HG02885 (cell line): ENCODE measurements at regions not wholly inside any gene's neighbourhood (a gene's known extent, or its start where the extent isn't known, plus 50 kb on each side); places are given as distances from the start of the nearest gene placed in this dataset.

ENCODE experiments used
- ATAC-seq: cut with Tn5 transposase; IDR thresholded peaks from one replicate; pipeline ENCODE4 v1.9.1; 2021; ENCODE audit warnings: mild to moderate bottlenecking; ENCODE audit not compliant: unreplicated experiment, poor library complexity

DNA sequence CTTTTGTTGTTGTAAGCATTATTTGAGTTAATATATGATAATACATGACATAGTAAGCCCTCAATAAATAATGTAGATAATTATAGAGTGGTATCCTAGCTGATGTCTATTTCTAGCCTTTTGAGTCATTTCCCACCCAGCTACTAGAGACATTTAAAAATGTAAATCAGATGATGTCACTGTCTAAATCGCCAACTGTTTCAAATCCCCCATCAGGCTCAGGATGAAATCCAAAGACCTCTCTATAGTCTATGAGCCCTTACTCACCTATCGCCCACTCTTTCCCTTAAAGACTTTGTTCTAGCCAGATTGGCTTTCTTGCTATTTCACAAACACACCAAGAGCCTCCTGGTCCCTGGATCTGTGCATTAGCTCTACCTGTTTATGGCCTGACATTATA is 135.4 kb upstream of the PLET1 start:
- ATAC-seq: no peak

DNA sequence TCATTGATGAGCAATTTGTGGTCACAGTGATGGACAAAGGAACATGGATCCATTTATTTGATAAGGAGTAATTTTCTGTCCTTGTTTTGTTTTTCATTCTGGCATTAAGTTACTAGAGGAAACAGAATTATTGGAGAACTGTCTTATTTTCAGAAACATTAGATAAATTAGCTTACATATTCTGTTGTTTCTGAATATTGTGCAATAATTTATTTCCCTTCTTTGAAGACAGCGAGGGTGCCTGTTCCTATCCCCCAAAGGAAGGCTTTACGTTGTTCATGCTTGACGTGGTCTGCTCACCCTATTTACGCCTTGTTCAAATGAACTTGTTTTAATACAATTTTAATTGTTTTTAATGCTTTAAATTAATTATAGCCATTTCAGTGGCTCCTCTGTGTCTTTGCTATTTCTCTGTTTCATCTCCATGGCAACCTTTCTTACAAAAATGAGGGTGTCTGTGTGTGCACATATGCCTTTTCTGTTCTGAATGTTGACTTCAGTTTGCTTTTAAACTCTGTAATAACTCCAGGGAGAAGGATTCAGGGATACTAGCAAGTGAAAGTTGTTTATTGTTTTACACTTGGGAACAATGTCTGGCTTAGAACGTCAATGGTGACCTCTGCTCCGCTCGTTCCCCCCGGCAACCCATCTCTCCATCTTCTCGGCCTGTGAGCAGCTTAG is 138.3 kb upstream of the PLET1 start:
- ATAC-seq: no peak

DNA sequence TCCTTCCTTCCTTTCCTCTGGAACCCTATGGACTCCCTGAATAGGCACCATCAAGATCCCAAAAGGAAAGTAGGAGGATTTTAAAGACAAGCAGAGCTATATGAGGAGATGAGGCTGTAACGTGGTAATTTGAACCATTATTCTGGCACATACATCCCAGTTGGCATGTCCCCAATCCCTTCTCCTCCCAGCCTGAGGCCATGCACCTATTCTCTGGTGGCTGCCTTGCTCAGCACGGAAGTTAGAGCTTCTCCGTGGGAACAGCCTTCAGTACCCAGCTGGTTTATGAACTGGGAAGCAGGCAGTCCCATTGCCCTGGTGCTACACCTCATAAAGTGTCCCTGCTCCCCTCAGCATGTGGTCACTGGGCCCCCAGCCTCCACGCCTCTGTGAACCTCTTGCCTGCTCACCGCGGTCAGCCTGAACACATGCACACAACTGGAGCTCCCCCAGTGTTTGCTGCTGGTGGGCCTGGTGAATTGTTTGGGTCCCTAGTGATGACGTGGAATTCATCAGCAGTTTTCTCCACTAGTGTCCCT is 139.9 kb upstream of the PLET1 start:
- ATAC-seq: no peak

DNA sequence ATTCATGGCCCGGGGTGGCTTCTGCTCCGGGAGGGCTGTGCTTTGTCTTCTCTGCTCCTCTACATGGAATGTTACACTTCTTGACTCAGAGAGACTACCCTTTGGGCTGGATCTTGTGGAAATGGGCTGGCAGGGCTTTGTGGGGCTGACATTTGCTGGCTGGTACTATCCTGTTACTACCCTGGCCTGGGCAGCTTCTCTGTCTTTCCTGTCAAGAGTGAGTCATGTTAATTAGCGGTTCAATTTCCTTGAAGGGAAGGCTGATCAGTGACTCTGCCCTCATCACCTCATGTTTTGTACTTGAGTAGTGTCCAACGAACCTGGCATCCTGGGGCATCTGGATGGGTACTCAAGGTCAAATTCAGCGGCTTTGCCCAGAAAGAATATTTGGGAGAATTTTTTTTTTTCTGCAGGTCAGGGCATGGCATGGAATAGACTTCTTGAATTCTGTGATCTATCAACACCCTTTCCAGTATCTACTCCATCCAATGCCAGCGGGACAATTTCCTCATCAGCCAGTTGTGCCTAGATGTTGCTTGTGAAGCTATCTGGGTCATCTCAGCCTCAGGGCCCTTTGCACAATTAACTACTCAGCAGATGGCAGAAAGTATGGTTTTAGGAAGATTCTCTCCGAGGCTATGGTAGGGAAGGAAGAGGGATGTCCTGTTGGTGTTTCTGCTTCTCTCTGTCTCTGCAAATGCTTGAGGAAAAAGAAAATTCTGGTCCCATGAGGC is 140.5 kb upstream of the PLET1 start:
- ATAC-seq: no peak

DNA sequence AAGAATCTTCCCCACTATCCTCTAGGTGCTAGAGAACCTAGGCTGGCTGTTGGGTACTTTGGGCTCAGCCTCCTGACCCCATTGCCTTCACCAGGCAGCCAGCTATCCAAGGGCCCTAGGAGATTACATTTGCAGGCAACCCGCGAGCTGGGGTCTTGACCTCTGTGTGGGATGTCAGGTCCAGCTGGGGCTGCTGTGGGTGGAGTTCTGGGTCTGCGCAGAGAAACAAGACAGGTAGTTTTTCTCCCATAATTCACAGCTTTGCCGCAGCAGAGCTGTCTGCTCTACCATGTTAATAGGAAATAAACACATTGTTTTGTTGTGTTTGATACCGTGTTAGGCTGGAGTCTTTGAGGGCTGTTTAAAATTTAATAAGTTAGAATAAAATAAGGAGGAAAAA is 142.8 kb upstream of the PLET1 start:
- no peak for ATAC-seq

DNA sequence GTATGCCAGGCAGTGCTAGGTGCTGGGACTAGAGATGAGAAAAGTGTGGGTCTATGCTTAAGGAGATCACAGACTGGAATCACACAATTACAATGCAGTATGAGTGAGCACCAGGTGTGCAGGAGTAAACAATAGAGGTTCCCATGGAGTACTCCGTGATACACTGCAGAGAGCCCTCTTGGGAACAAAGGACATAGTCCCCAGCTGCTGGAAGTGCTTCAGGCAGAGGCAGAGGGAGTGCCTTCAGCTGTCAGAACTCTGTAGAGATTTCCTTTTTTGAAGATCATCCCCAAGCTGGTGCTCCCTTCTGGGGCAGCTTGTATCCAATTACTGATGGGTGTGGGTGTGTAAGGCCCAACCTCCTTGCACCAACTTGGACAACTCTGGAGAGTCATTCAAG is 143.5 kb upstream of the PLET1 start:
- no peak for ATAC-seq

DNA sequence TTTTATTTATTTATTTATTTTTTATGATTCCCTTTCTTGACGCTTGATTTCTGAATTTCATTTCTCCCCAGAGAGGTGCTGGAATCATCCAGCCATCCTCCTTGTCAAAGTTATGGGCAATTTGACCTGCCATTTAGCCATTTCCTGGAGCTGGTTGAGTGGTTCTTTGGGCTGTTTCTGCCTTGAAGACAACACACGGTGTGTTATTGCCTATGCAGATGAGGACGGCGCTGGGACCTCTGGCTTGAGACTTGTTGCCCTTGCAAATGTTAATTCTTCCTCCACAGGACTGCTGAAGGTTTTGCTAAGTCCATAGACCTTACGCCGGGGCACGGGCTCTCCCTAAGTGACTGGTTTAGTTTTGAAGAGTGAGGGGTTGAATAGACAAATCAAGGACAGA is 147.9 kb upstream of the PLET1 start:
- ATAC-seq: no peak

DNA sequence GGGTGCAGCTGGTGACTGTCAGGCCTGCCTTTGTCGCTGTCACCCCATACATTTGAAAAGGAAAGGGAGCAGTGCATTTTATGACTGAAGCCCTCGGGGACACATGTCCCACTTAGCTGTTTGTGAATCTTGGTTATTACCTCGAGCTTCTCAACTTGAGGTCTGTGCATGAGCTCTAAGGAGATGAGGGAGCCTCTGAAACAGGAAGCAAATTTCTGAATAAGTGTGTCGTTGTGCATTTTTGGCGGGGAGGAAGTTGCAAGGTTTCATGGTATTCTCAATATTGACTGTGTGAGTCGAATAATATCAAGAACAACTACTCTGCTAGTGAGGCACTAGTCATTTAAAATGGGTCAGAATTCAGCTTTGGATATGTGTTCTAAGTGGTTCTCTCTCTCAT is 149.7 kb upstream of the PLET1 start:
- no peak for ATAC-seq

DNA sequence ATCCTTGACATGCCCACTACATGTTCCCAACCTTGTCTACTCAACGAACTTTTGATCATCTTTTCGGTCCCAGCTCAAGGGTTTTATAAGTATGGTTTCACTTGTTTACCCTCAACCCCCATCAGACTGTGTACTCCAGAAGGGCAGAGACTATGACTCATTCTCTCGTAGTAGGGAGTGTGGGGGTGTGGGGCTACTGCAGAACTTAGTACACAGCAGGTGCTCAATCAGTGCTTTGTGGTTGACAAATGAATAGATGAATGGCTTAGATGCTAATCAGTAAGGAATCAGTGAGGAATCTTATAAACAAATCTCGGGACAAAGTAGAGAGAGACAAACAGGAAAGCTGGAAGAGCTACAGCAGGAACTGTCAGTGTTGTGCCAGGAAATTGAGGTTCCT is 151.7 kb upstream of the PLET1 start:
- ATAC-seq: no peak

DNA sequence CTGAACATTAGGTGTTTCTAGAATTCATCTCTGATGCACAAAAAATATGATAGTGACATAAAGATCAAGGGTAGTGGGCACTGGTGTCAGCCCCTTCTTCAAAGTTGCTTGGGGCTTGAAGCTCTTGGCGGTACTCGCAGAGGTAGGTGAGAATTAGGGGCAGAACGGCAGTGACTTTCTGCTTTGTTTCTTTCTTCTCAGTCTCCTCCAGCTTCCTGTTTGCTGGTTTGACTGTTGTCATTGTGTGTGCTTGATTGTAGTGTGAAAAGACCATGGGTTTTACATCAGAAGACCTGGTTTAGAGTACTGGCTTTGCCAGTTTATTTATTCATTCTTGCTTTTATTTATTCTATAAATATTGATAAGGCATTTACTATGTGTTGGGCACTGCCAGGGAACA is 156.7 kb upstream of the PLET1 start:
- no peak for ATAC-seq

DNA sequence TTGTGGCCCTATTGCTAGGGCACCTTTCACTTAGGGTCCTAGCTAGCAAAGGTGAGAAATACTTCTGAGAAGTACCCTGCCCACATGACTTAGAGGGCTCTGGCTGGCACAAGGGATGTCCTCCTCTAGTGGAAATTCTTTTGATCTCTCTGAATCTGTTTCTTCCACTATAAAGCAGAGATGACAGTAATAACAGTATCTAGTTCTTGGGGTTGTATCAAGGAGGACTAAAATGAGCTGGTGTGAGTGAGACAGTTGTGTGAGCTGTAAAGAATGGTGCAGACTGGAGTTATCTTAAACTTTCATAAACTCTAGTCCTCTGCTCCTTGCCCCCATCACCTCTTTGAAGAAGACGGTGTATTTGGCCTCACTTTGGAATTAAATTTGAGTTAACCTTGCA is 157.8 kb upstream of the PLET1 start:
- ATAC-seq: no peak

DNA sequence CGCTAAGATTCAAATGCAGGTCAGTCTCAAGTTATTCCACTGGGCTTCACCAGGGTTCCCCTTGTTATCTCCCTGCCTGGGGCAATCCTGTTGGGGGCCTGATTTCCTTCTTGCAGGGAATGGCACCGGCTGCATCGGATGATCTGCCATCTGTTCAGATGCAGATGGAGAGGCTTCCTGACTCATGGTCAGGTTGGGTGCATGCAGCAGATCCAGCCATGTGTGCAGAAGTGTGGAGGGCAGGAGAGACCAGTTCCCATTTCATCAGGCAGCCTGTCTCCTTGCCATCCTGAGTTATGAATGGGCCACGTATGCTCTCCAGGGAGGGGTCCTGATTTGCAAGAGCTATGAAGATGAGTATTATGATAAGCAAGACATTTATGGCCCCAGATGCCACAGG is 161.2 kb upstream of the PLET1 start:
- ATAC-seq: no peak

DNA sequence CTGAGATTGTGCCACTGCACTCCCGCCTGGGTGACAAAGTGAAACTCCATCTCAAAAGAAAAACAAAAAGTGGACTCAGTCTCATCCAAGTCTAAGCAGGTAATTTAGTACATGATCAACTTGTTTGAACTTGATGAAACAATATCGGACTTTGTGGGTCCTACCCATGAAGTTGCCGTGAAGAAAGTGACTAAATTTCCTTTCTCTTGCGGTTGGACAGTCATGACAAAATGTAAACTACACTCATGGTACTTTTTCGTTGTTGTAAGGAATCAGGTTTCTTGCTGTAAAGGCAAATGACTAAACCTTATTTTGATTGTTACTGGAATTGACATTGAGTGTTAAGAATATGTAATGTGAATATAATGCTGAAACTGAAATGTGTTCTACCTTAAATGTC is 164.5 kb upstream of the PLET1 start:
- ATAC-seq: no peak

DNA sequence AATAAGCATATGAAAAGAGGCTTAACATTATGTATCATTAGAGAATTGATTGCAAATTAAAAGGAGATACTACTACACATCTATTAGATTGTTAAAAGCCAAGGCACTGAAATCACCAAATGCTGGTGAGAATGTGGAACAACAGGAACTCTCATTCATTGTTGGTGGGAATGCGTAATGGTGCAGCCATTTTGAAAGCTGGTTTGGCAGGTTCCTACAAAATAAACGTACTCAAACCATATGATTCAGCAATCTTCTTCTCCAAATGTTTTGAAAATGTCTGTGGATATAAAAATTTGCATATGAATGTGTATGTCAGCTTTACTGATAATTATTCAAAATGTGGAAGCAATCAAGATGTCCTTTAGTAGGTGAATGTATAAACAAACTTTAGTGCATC is 176.4 kb upstream of the PLET1 start:
- no peak for ATAC-seq

DNA sequence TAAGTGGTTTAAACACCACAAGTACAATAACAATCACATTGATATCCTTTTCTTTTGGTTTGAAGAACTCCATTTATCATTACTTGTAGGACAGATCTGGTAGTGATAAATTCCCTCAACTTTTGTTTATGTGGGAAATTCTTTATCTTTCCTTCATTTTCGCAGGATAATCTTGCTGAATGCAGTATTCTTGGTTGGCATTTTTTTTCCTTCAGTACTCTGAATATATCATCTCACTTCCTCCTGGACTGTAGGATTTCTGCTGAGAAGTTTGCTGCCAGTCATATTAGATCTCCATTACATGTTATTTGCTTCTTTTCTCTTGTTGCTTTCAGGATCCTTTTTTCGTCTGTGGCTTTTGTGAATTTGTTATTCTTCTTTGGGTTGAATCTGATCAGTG is 179.0 kb upstream of the PLET1 start:
- no peak for ATAC-seq

DNA sequence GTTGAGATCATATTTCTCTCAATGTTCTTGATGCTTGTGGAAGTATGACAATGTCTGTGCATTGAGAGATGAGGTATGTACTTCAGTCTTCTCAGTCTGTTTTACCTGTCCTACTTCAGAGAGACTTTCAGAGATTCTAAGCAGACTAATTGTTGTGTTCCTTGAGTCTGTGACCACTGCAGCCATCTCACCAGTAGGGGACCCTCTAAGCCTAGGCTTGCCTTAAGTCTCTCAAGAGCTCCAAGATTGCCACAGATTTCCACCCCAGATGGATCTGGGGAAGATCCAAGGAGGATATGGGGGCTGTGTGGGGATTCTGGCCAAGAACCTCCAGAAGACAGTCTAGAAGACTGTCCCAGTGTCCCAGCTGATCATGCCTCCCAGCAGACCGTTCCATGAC is 179.9 kb upstream of the PLET1 start:
- ATAC-seq: no peak

DNA sequence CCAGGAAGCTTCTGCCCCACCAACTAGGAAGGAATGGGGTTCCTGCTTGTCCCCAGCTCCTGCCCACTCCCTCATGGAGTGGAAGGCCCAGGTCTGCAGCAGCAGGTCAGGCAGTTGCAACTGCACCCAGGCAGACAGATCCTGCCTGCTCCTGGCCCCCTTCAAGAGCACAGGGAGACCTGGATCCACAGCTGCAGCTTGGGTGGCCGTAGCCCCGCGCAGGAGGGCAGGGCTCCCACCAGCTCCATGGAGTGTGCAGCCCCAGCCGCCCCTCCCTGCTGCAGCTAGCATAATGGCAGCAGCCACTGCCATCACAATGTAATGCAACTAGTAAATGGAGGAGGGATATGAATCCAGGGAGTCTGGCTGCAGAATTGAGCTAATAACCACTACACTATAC is 187.5 kb upstream of the PLET1 start:
- no peak for ATAC-seq

DNA sequence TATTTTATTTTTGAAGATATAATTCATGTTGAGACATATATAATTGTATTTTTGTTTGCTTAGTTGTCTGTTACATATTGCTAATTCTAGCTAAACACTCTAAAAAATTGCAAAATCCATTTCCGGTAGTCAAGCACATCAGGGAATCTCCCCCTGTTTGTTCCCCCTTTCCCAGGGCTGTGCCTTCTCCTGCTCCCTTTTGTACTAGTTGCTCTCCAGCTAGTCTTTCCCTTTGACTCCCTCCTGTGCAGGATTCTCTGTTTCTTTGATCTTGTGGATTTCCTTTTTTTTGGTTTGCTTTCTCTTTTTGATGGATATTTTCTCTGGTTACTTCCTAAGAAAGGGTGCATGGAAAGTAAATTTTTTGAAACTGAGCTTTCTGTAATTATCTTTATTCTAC is 188.1 kb upstream of the PLET1 start:
- no peak for ATAC-seq

DNA sequence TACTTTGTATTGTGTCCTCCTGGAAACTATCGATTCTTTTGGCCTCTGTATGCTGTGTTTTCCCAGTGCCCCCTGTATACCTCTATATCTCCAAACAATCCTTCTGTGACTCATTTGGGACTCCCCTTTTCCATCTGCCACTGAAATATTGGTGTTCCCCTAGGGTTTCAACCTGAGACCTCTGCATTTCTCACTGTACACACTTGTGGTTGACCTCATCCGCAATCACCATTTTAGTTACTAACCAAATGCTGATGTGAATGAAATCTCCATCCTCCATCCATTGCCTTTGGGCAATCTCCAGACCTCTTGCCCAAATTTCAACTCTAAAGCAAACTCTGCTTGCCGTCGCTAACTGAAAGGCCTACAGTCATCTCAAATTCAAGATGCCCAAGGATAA is 190.6 kb upstream of the PLET1 start:
- no peak for ATAC-seq

DNA sequence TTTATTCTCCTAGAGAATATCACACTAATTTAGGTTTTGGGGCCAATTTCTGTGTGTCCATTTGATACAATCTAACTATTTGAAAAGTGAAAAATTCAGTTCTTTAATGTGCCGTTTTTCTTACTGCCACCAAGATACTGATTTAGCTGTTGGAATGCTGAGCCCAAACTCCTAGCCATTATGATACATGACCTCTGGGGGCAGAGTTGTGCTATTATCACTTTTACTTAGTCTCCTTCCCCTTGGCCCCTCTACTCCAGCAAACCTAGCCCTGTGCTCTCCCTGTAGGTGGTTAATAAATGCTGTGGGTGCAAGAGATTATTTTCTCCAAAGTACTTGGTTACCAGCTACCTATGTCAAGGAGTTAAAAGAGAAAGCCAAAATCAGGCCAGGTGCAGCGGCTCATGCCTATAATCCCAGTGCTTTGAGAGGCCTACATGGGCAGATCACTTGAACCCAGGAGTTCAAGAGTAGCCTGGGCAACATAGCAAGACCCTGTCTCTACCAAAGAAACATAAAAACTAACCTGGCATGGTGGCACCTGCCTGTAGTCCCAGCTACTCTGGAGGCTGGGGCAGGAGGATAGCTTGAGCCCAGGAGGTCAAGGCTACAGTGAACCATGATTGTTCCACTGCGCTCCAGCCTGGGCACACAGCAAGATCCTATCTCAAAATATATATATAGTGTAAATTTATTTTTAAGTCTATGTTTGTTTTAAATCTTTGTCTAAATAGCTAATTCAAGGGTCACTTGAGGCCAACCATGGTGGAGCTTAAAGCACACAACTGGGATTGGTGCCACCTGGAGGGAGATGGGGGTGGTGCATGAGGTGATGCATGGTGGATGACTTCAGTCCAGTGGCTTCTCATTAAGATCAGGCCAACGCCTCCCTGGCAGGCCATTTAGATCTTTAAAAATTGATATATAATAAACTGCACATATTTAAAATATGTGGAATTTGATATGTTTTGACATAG is 193.2 kb upstream of the PLET1 start:
- ATAC-seq: no peak

DNA sequence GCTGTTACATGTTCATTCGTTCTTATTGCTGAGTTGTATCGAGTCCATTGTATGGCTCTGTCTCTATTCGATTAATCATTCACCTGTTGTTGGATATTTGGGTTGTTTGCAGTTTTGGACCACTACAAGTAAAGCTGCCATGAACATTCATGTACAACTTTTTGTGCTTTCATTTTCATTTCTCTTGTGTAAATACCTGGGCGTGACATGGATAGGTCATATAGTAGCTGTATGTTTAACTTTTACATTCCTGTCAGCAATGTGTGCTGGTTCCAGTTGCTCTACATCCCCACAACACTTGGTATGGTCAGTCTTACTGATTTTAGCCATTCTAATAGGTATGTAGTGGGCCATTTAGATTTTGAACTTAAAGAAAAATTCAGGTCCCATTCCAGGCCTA is 194.2 kb upstream of the PLET1 start:
- no peak for ATAC-seq
